ENCODE measurements at regions not wholly inside any gene's neighbourhood (a gene's known extent, or its start where the extent isn't known, plus 50 kb on each side); places are given as distances from the start of the nearest gene placed in this dataset.

- H3K27ac ChIP-seq (ENCODE audit: low read depth in 2 of 2, low read length in 1 of 2), result no peak overlapping the region
- no peak overlapping the region for H3K4me3 ChIP-seq (ENCODE audit: low read depth in 2 of 2, low read length in 1 of 2)
- WGBS (ENCODE audit: low lambda C conversion rate), result 0% methylated on average over 2 of the region's 2 CpGs
- ChIA-PET POLR2A (no interaction called here), CTCF (no interaction called here)
- H3K36me3 ChIP-seq (replicated peaks in 1 of 2; ENCODE audit: control insufficient read depth in 1 of 2, insufficient read depth in 2 of 2, low read length in 1 of 2), result no peaks in the 10 kb centered on the region
- TF ChIP-seq GABPA (IDR thresholded peaks at IDR 0.05; ENCODE audit: low read depth), result no peak
- H3K9me2 ChIP-seq, result no peaks in the 10 kb centered on the region
- no peak overlapping the region for H3K9ac ChIP-seq
- H3K27me3 ChIP-seq (ENCODE audit: insufficient read depth), result no peaks in the 10 kb centered on the region
- H3K4me1 ChIP-seq (ENCODE audit: control insufficient read depth in 1 of 2, insufficient read depth in 2 of 2, low read depth in 1 of 2, low read length in 1 of 2), result no peaks in the 10 kb centered on the region
- peaks cover 4% of the 10 kb centered on the region; the same call in 1 of the 2 replicates for H3K9me3 ChIP-seq
- no peaks in the 10 kb centered on the region for H4K20me1 ChIP-seq (ENCODE audit: insufficient read depth)
- no peak for DNase-seq
- H3K79me2 ChIP-seq (ENCODE audit: insufficient read depth), result no peaks in the 10 kb centered on the region
- no peaks in the 10 kb centered on the region for H3F3A ChIP-seq (replicated peaks; ENCODE audit: insufficient read depth)
- H2AFZ ChIP-seq (ENCODE audit: low read depth), result no peak overlapping the region
- no peak overlapping the region for H3K4me2 ChIP-seq
Measured at GRCh38 chr21:23067672-23068071, 2069.5 kb downstream of the NCAM2 start.

- Histone ChIP-seq H3K79me2 (ENCODE audit: insufficient read depth) (no peaks in the 10 kb centered on the region), H3K4me2 (no peak overlapping the region), H3K27me3 (ENCODE audit: insufficient read depth) (no peaks in the 10 kb centered on the region), H3F3A (replicated peaks; ENCODE audit: insufficient read depth) (no peaks in the 10 kb centered on the region), H3K9me3 (peaks cover 8% of the 10 kb centered on the region; the same call in 1 of the 2 replicates), H4K20me1 (ENCODE audit: insufficient read depth) (no peaks in the 10 kb centered on the region), H3K4me1 (ENCODE audit: control insufficient read depth in 1 of 2, insufficient read depth in 2 of 2, low read depth in 1 of 2, low read length in 1 of 2) (no peaks in the 10 kb centered on the region), H3K9me2 (no peaks in the 10 kb centered on the region), H3K27ac (ENCODE audit: low read depth in 2 of 2, low read length in 1 of 2) (no peak overlapping the region), H3K9ac (no peak overlapping the region), H3K36me3 (replicated peaks in 1 of 2; ENCODE audit: control insufficient read depth in 1 of 2, insufficient read depth in 2 of 2, low read length in 1 of 2) (no peaks in the 10 kb centered on the region), H3K4me3 (ENCODE audit: low read depth in 2 of 2, low read length in 1 of 2) (no peak overlapping the region), H2AFZ (ENCODE audit: low read depth) (no peak overlapping the region)
- no peak for DNase-seq
- CTCF ChIA-PET, result interaction anchor here (0.6 kb wide), 1 partner anchor 1470 kb away, joined by 4 read pairs; no protein-coding TSS in a partner anchor
- no peak for TF ChIP-seq SMC3 (IDR thresholded peaks at IDR 0.05; ENCODE audit: low read depth, low read length)
- TF ChIP-seq FOSL2 (IDR thresholded peaks at IDR 0.05; ENCODE audit: borderline replicate concordance, low read depth), result no peak
- no peak for TF ChIP-seq YY1 (IDR thresholded peaks at IDR 0.05; ENCODE audit: low read depth)
- TF ChIP-seq MEF2A (IDR thresholded peaks at IDR 0.05; ENCODE audit: borderline replicate concordance, low read depth), result no peak
- no peak for TF ChIP-seq RCOR1 (IDR thresholded peaks at IDR 0.05; ENCODE audit: low read length)
- TF ChIP-seq ZBTB33 (IDR thresholded peaks at IDR 0.05; ENCODE audit: borderline replicate concordance, low read depth), result no peak
- no peak for TF ChIP-seq GABPA (IDR thresholded peaks at IDR 0.05; ENCODE audit: low read depth)
- TF ChIP-seq NRF1 (IDR thresholded peaks at IDR 0.05; ENCODE audit: low read depth, low read length), result no peak
- TF ChIP-seq JUND (IDR thresholded peaks at IDR 0.05), result no peak
- no peak for TF ChIP-seq MAX (IDR thresholded peaks at IDR 0.05; ENCODE audit: low read depth)
- no peak for TF ChIP-seq GATA2 (CRISPR knock-in tag; IDR thresholded peaks at IDR 0.05)
- TF ChIP-seq RAD21 (IDR thresholded peaks at IDR 0.05; ENCODE audit: low read length), result no peak
- TF ChIP-seq USF1 (IDR thresholded peaks at IDR 0.05; ENCODE audit: borderline replicate concordance, low read depth), result no peak
- no peak for TF ChIP-seq ELF1 (IDR thresholded peaks at IDR 0.05)
- WGBS (ENCODE audit: low lambda C conversion rate), result 46% methylated on average over 2 of the region's 2 CpGs
- POLR2A ChIA-PET, result no interaction called here
Measured at GRCh38 chr21:23083242-23083641, 2085.0 kb downstream of the NCAM2 start.

All from SK-N-SH (cell line).